ENCODE measurements at regions not wholly inside any gene's neighbourhood (a gene's known extent, or its start where the extent isn't known, plus 50 kb on each side); places are given as distances from the start of the nearest gene placed in this dataset.

- no peak overlapping the region for H3K27ac ChIP-seq
- TF ChIP-seq ZFX (IDR thresholded peaks at IDR 0.05; ENCODE audit: borderline replicate concordance) (no peak), CTCF (IDR thresholded peaks at IDR 0.05) (no peak)
These were observed 723.2 kb downstream of the BRD1 start for GRCh38 chr22:49104434-49104833.

- TF ChIP-seq CTCF (IDR thresholded peaks at IDR 0.05) (no peak), ZFX (IDR thresholded peaks at IDR 0.05; ENCODE audit: borderline replicate concordance) (no peak)
These were observed 724.2 kb downstream of the BRD1 start for GRCh38 chr22:49103314-49104059.

GRCh38 chr22:49102367-49102766 lies 725.3 kb downstream of the BRD1 start:
- no peak for TF ChIP-seq CTCF (IDR thresholded peaks at IDR 0.05)
- no peak for TF ChIP-seq ZFX (IDR thresholded peaks at IDR 0.05; ENCODE audit: borderline replicate concordance)
- no peak overlapping the region for H3K27ac ChIP-seq

More at GRCh38 chr22:49103314-49104059, 724.2 kb downstream of the BRD1 start:
- no peak overlapping the region for H3K27ac ChIP-seq

- no peak overlapping the region for H3K27ac ChIP-seq
- TF ChIP-seq CTCF (IDR thresholded peaks at IDR 0.05) (no peak), ZFX (IDR thresholded peaks at IDR 0.05; ENCODE audit: borderline replicate concordance) (no peak)
These were observed 725.8 kb downstream of the BRD1 start for GRCh38 chr22:49101873-49102272.

GRCh38 chr22:49101225-49101624 lies 726.4 kb downstream of the BRD1 start:
- no peak overlapping the region for H3K27ac ChIP-seq
- no peak for TF ChIP-seq ZFX (IDR thresholded peaks at IDR 0.05; ENCODE audit: borderline replicate concordance)
- TF ChIP-seq CTCF (IDR thresholded peaks at IDR 0.05): no peak

- no peak overlapping the region for H3K27ac ChIP-seq
These were observed 726.9 kb downstream of the BRD1 start for GRCh38 chr22:49100773-49101172.

More at GRCh38 chr22:49100773-49101172, 726.9 kb downstream of the BRD1 start:
- no peak for TF ChIP-seq ZFX (IDR thresholded peaks at IDR 0.05; ENCODE audit: borderline replicate concordance)
- TF ChIP-seq CTCF (IDR thresholded peaks at IDR 0.05): no peak
